ENCODE measurements at regions not wholly inside any gene's neighbourhood (a gene's known extent, or its start where the extent isn't known, plus 50 kb on each side); places are given as distances from the start of the nearest gene placed in this dataset.

DNA sequence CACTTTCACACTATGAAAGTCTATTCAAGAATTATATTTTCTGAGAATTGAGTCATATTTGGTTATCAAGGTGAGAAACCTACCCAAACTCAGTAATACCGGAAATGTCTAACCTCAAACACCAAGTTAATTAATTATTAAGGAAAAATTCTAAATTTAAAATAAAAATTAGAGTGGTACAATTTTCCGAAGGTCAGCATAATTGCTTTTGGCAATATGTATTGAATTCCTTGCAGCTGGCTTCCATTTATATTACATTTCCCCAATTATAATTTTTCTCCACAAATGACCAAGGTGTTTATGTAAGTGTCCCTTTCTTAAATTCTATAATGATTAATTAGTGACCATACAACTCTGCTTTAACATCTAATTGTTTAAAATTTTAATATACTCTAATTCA, 316.0 kb upstream of the IRAK1BP1 start:
- no peak for TF ChIP-seq CTCF (IDR thresholded peaks at IDR 0.05; ENCODE audit: insufficient read depth, low read length, poor library complexity, severe bottlenecking)
- H3K4me3 ChIP-seq (ENCODE audit: low read depth, low read length) = no peak overlapping the region
- DNase-seq (ENCODE audit: low read depth) = no peak
- H3K27me3 ChIP-seq (ENCODE audit: control insufficient read depth, insufficient read depth, low read length) = no peaks in the 10 kb centered on the region
- H3K36me3 ChIP-seq (ENCODE audit: control insufficient read depth, insufficient read depth, low read length) = no peaks in the 10 kb centered on the region

- no peak for TF ChIP-seq CTCF (IDR thresholded peaks at IDR 0.05; ENCODE audit: insufficient read depth, low read length, poor library complexity, severe bottlenecking)
- Histone ChIP-seq H3K4me3 (ENCODE audit: low read depth, low read length) (no peak overlapping the region), H3K27me3 (ENCODE audit: control insufficient read depth, insufficient read depth, low read length) (no peaks in the 10 kb centered on the region), H3K36me3 (ENCODE audit: control insufficient read depth, insufficient read depth, low read length) (no peaks in the 10 kb centered on the region)
- DNase-seq (ENCODE audit: low read depth) = no peak
Observed at GRCh38 chr6:78552435-78552834, 314.9 kb upstream of the IRAK1BP1 start.

GRCh38 chr6:78554341-78554740, 313.0 kb upstream of the IRAK1BP1 start:
- Histone ChIP-seq H3K4me3 (ENCODE audit: low read depth, low read length) (no peak overlapping the region), H3K36me3 (ENCODE audit: control insufficient read depth, insufficient read depth, low read length) (no peaks in the 10 kb centered on the region), H3K27me3 (ENCODE audit: control insufficient read depth, insufficient read depth, low read length) (no peaks in the 10 kb centered on the region)
- no peak for TF ChIP-seq CTCF (IDR thresholded peaks at IDR 0.05; ENCODE audit: insufficient read depth, low read length, poor library complexity, severe bottlenecking)
- DNase-seq (ENCODE audit: low read depth) = no peak

GRCh38 chr6:78559056-78559455, 308.3 kb upstream of the IRAK1BP1 start:
- no peaks in the 10 kb centered on the region for H3K27me3 ChIP-seq (ENCODE audit: control insufficient read depth, insufficient read depth, low read length)
- H3K4me3 ChIP-seq (ENCODE audit: low read depth, low read length) = no peak overlapping the region
- H3K36me3 ChIP-seq (ENCODE audit: control insufficient read depth, insufficient read depth, low read length) = no peaks in the 10 kb centered on the region
- DNase-seq (ENCODE audit: low read depth) = peak; percentile 19
- TF ChIP-seq CTCF (IDR thresholded peaks at IDR 0.05; ENCODE audit: insufficient read depth, low read length, poor library complexity, severe bottlenecking) = no peak

DNA sequence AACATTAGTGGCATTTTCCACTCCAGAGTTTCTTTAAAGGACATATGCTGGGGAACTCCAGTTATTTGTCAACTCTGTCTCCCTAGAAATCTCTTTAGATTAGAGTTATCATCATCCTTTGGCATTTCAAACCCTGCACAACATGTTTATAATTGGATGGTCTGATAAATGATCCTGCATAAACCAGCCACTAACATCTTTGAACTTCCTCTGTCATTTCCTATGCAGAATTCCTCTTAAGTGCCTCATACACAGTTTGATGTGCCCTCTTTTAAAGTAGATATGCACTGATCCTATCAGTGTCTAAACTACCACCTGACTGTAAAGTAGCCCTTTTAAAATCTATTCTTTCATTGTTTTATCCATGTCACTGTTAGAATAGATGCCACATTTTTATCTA, 306.3 kb upstream of the IRAK1BP1 start:
- no peak for DNase-seq (ENCODE audit: low read depth)

More for the DNA sequence above, 306.3 kb upstream of the IRAK1BP1 start:
- no peak overlapping the region for H3K4me3 ChIP-seq (ENCODE audit: low read depth, low read length)
- no peaks in the 10 kb centered on the region for H3K36me3 ChIP-seq (ENCODE audit: control insufficient read depth, insufficient read depth, low read length)
- no peak for TF ChIP-seq CTCF (IDR thresholded peaks at IDR 0.05; ENCODE audit: insufficient read depth, low read length, poor library complexity, severe bottlenecking)
- no peaks in the 10 kb centered on the region for H3K27me3 ChIP-seq (ENCODE audit: control insufficient read depth, insufficient read depth, low read length)
